H1 (cell line): ENCODE measurements at regions not wholly inside any gene's neighbourhood (a gene's known extent, or its start where the extent isn't known, plus 50 kb on each side); places are given as distances from the start of the nearest gene placed in this dataset.

Source experiments
- JUN ChIP-seq: IDR thresholded peaks from 2 replicates; pipeline ENCODE4 v1.6.1; 2011; ENCODE audit warnings: low read depth, mild to moderate bottlenecking, improper control_type of control experiment, low read length
- JUND ChIP-seq: IDR thresholded peaks from 2 replicates; pipeline ENCODE4 v1.6.1; 2011; ENCODE audit warnings: mild to moderate bottlenecking, improper control_type of control experiment, low read length
- SP2 ChIP-seq: IDR thresholded peaks from 2 replicates; pipeline ENCODE4 v1.6.1; 2012; ENCODE audit warnings: mild to moderate bottlenecking, low read length, inconsistent platforms

DNA sequence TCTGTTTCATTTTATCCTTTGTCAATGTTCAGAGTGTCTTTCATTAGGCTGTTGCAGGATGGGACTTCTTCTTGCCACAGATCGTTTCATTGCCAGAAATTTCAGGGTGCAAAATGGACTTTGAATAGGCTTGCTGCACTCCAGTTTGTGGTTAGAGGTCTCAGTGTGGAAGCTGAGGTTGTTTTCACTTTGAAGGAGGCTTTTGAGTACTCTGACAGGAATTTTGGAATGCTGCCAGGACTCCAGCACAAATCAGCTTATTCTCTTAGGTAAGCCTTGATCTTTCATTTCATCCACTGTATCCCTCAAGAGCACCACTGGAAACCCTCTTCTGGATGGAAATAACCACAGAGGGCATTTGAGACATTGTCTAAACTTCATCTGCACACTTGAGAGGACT, 715.1 kb upstream of the TSPY4 start:
- no peak for TF ChIP-seq JUND
- TF ChIP-seq SP2 = no peak
- no peak for TF ChIP-seq JUN
